ENCODE measurements at regions not wholly inside any gene's neighbourhood (a gene's known extent, or its start where the extent isn't known, plus 50 kb on each side); places are given as distances from the start of the nearest gene placed in this dataset.

DNA sequence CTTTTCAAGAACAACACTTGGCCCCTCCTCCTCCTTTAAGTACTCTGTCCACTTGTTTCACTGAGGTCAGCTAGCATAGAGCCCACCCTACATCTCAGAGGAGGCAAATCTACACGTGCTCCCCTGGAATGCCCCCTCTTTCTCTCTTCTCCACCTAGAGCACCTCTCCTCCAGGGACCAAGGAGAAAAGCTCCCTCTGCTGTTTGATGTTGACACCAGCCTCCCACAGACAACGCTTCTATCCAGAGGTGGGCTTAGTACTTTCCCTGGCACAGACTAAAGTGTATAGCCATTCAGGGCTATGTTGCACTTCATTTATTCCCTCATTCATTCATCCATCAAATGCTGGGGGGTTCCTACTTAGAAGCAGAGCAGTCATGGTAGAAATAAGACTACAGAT lies 68.2 kb upstream of the TAF1L start:
- no peak for DNase-seq (ENCODE audit: low read depth, low spot score)
- H3K79me2 ChIP-seq (ENCODE audit: control insufficient read depth, insufficient read depth, low read length): no peaks in the 10 kb centered on the region
- H2AFZ ChIP-seq (ENCODE audit: control insufficient read depth, low read length): no peak overlapping the region

DNA sequence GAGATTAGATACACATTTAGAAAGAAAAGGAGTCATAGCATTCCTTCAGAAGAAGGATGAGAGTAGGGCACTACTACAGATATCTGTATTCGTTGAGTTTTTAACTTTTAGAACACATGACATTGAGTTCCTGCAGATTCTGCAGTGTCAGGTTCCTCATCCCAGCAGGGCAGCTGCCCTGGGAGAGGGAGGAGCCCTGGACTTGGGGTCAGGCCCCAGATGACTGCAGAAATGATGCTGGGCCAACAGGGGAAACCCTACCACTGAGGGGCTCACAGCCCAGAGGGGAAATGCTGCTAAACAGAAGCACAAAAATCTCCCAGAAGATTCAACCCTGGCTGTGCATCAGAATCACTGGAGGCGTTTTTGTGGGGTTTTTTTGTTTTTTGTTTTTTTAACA lies 68.9 kb upstream of the TAF1L start:
- H3K9me3 ChIP-seq (ENCODE audit: control insufficient read depth, low read depth, low read length): no peaks in the 10 kb centered on the region
- peaks cover 7% of the 10 kb centered on the region for H3K4me1 ChIP-seq (ENCODE audit: control insufficient read depth, extremely low read depth, insufficient read depth, low read length)
- H3K27ac ChIP-seq (ENCODE audit: control insufficient read depth, insufficient read depth, low read length): no peak overlapping the region
- H4K20me1 ChIP-seq (ENCODE audit: control insufficient read depth, extremely low read depth, insufficient read depth, low read length): no peaks in the 10 kb centered on the region
- TF ChIP-seq EZH2 (IDR thresholded peaks at IDR 0.05; ENCODE audit: low read length): no peak
- TF ChIP-seq, protein P1, sequence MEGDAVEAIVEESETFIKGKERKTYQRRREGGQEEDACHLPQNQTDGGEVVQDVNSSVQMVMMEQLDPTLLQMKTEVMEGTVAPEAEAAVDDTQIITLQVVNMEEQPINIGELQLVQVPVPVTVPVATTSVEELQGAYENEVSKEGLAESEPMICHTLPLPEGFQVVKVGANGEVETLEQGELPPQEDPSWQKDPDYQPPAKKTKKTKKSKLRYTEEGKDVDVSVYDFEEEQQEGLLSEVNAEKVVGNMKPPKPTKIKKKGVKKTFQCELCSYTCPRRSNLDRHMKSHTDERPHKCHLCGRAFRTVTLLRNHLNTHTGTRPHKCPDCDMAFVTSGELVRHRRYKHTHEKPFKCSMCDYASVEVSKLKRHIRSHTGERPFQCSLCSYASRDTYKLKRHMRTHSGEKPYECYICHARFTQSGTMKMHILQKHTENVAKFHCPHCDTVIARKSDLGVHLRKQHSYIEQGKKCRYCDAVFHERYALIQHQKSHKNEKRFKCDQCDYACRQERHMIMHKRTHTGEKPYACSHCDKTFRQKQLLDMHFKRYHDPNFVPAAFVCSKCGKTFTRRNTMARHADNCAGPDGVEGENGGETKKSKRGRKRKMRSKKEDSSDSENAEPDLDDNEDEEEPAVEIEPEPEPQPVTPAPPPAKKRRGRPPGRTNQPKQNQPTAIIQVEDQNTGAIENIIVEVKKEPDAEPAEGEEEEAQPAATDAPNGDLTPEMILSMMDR (optimal IDR thresholded peaks at IDR 0.05 in 1 of 3, IDR thresholded peaks at IDR 0.05 in 1 of 3, conservative IDR thresholded peaks at IDR 0.05 in 1 of 3; ENCODE audit: extremely low read depth in 1 of 3, insufficient read depth in 2 of 3, low read length in 3 of 3): no peak
- dilution Hi-C loops (cut with MboI; ENCODE audit: extremely low pct_ligation_motif_present, low sequenced_read_pairs): no loop called here
- FAIRE-seq (no peak), DNase-seq (ENCODE audit: low read depth, low spot score) (no peak)
- H3K4me3 ChIP-seq (ENCODE audit: control insufficient read depth in 2 of 3, extremely low read depth in 1 of 3, insufficient read depth in 2 of 3, low read depth in 1 of 3, low read length in 3 of 3): no peak overlapping the region
- H3K9me1 ChIP-seq (ENCODE audit: control insufficient read depth, extremely low read depth, insufficient read depth, low read length): no peaks in the 10 kb centered on the region
- H3K36me3 ChIP-seq (ENCODE audit: control insufficient read depth in 2 of 2, extremely low read depth in 1 of 2, insufficient read depth in 2 of 2, low read length in 2 of 2): no peaks in the 10 kb centered on the region
- H3K4me2 ChIP-seq (ENCODE audit: control insufficient read depth, extremely low read depth, insufficient read depth, low read depth, low read length): no peak overlapping the region
- H2AFZ ChIP-seq (ENCODE audit: control insufficient read depth, low read length): no peak overlapping the region
- no peak overlapping the region for H3K9ac ChIP-seq (ENCODE audit: control insufficient read depth, extremely low read depth, insufficient read depth, low read length)
- peaks cover 7% of the 10 kb centered on the region for H3K27me3 ChIP-seq (ENCODE audit: control insufficient read depth, extremely low read depth, insufficient read depth, low read length)
- no peaks in the 10 kb centered on the region for H3K79me2 ChIP-seq (ENCODE audit: control insufficient read depth, insufficient read depth, low read length)

More for the DNA sequence above, 68.2 kb upstream of the TAF1L start:
- TF ChIP-seq EZH2 (IDR thresholded peaks at IDR 0.05; ENCODE audit: low read length): no peak
- TF ChIP-seq, protein P1 (optimal IDR thresholded peaks at IDR 0.05 in 1 of 3, IDR thresholded peaks at IDR 0.05 in 1 of 3, conservative IDR thresholded peaks at IDR 0.05 in 1 of 3; ENCODE audit: extremely low read depth in 1 of 3, insufficient read depth in 2 of 3, low read length in 3 of 3): peak in 2 of 3 experiments; percentile 45 to 57
- no peaks in the 10 kb centered on the region for H3K9me3 ChIP-seq (ENCODE audit: control insufficient read depth, low read depth, low read length)
- H3K4me1 ChIP-seq (ENCODE audit: control insufficient read depth, extremely low read depth, insufficient read depth, low read length): peaks cover 7% of the 10 kb centered on the region
- H3K9ac ChIP-seq (ENCODE audit: control insufficient read depth, extremely low read depth, insufficient read depth, low read length): no peak overlapping the region
- H4K20me1 ChIP-seq (ENCODE audit: control insufficient read depth, extremely low read depth, insufficient read depth, low read length): no peaks in the 10 kb centered on the region
- peaks cover 7% of the 10 kb centered on the region for H3K27me3 ChIP-seq (ENCODE audit: control insufficient read depth, extremely low read depth, insufficient read depth, low read length)
- dilution Hi-C loops (cut with MboI; ENCODE audit: extremely low pct_ligation_motif_present, low sequenced_read_pairs): no loop called here
- H3K4me2 ChIP-seq (ENCODE audit: control insufficient read depth, extremely low read depth, insufficient read depth, low read depth, low read length): no peak overlapping the region
- H3K36me3 ChIP-seq (ENCODE audit: control insufficient read depth in 2 of 2, extremely low read depth in 1 of 2, insufficient read depth in 2 of 2, low read length in 2 of 2): no peaks in the 10 kb centered on the region
- no peak overlapping the region for H3K4me3 ChIP-seq (ENCODE audit: control insufficient read depth in 2 of 3, extremely low read depth in 1 of 3, insufficient read depth in 2 of 3, low read depth in 1 of 3, low read length in 3 of 3)
- no peak for FAIRE-seq
- no peaks in the 10 kb centered on the region for H3K9me1 ChIP-seq (ENCODE audit: control insufficient read depth, extremely low read depth, insufficient read depth, low read length)
- H3K27ac ChIP-seq (ENCODE audit: control insufficient read depth, insufficient read depth, low read length): no peak overlapping the region
